Testis (tissue), 2 donors: ENCODE measurements at regions not wholly inside any gene's neighbourhood (a gene's known extent, or its start where the extent isn't known, plus 50 kb on each side); places are given as distances from the start of the nearest gene placed in this dataset.

ENCODE experiments used
- DNase-seq: peaks from one replicate; pipeline ENCODE4 v3.0.0-alpha.2; 2019
- H3K27ac ChIP-seq, 2 donors: fragments of 200-600 bp; sonication (generic); one replicate each; pipeline ENCODE4 v1.5.1; 2019
- H3K27me3 ChIP-seq: fragments of 200-600 bp; sonication (generic); one replicate; pipeline ENCODE4 v1.5.1; 2019
- H3K36me3 ChIP-seq: fragments of 200-600 bp; sonication (generic); one replicate; pipeline ENCODE4 v1.5.1; 2017; ENCODE audit warnings: low read depth; ENCODE audit errors: missing control alignments
- H3K4me1 ChIP-seq: fragments of 200-600 bp; sonication (generic); one replicate; pipeline ENCODE4 v1.5.1; 2019
- H3K4me3 ChIP-seq, 2 donors: fragments of 200-600 bp; sonication (generic); one replicate each; pipeline ENCODE4 v1.5.1; 2017 to 2019
- H3K9me3 ChIP-seq: fragments of 200-600 bp; sonication (generic); one replicate; pipeline ENCODE4 v1.5.1; 2017
- POLR2A ChIP-seq: fragments of 450-650 bp; IDR thresholded peaks from one replicate; pipeline ENCODE4 v1.6.1; 2017; ENCODE audit warnings: antibody characterized with exemption, mild to moderate bottlenecking, moderate library complexity
- WGBS, 2 donors: methylation state at CpG; one replicate each; pipeline ENCODE4 v1.1.5; 2018; 5-methylcytosine and 5-hydroxymethylcytosine counted together
- intact Hi-C: fragments of 100-400 bp; cut with DNase I; formaldehyde crosslinking; loops from one replicate; pipeline ENCODE4 v1.15.1; 2023; ENCODE audit warnings: low total_unique reads
- TF ChIP-seq, protein P1 (sequence below), 3 experiments: fragments of 450-650 bp in 2 of 3; fragments of 200-600 bp in 1 of 3; sonication (generic) in 1 of 3; IDR thresholded peaks; one replicate each; pipeline ENCODE4 v1.5.1; 2016 to 2019; ENCODE audit warnings: antibody characterized with exemption in 3 of 3, mild to moderate bottlenecking in 2 of 3, moderate library complexity in 1 of 3

GRCh38 chr9:81490605-81491331 is 198.6 kb downstream of the TLE1 start:
- no peak for DNase-seq
- Histone ChIP-seq H3K27me3 (no peaks in the 10 kb centered on the region), H3K36me3 (no peaks in the 10 kb centered on the region), H3K9me3 (no peaks in the 10 kb centered on the region), H3K4me3 (no peak overlapping the region), H3K4me1 (no peaks in the 10 kb centered on the region), H3K27ac (no peak overlapping the region)
- intact Hi-C loops: no loop called here
- 97% methylated on average over 5 of the region's 5 CpGs for WGBS, 2 donors
- TF ChIP-seq, protein P1, sequence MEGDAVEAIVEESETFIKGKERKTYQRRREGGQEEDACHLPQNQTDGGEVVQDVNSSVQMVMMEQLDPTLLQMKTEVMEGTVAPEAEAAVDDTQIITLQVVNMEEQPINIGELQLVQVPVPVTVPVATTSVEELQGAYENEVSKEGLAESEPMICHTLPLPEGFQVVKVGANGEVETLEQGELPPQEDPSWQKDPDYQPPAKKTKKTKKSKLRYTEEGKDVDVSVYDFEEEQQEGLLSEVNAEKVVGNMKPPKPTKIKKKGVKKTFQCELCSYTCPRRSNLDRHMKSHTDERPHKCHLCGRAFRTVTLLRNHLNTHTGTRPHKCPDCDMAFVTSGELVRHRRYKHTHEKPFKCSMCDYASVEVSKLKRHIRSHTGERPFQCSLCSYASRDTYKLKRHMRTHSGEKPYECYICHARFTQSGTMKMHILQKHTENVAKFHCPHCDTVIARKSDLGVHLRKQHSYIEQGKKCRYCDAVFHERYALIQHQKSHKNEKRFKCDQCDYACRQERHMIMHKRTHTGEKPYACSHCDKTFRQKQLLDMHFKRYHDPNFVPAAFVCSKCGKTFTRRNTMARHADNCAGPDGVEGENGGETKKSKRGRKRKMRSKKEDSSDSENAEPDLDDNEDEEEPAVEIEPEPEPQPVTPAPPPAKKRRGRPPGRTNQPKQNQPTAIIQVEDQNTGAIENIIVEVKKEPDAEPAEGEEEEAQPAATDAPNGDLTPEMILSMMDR (IDR thresholded peaks at IDR 0.05): no peak
- TF ChIP-seq POLR2A: no peak

DNA sequence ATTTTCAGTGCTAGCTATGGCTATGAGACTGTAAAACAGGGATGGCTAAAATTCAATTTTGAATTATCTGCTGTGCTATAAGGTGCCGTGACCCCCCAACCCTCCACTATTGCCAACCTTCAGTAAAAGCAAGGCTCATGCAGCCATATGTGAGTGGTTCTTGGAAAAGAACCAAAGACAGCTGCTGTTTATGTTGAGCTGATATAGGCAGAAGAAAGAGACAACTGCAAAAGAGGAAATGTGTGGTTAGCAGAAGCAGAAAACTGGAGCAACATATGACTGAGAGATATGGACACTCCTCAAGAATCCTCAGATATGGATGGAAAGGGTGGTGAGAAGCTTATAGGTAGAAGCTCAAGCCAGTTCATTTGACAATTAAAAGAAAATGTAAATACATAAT is 200.3 kb downstream of the TLE1 start:
- 79 to 85% methylated on average over 1 of the region's 1 CpG for whole genome bisulfite sequencing, 2 donors
- no peaks in the 10 kb centered on the region for H3K4me1 ChIP-seq
- H3K27me3 ChIP-seq: no peaks in the 10 kb centered on the region
- DNase-seq: no peak
- intact Hi-C loops: no loop called here
- TF ChIP-seq POLR2A: no peak
- TF ChIP-seq, protein P1 (IDR thresholded peaks at IDR 0.05): no peak
- no peak overlapping the region for H3K4me3 ChIP-seq
- no peaks in the 10 kb centered on the region for H3K36me3 ChIP-seq
- no peaks in the 10 kb centered on the region for H3K9me3 ChIP-seq
- no peak overlapping the region for H3K27ac ChIP-seq

GRCh38 chr9:81480828-81481604 is 208.3 kb downstream of the TLE1 start:
- intact Hi-C loops: no loop called here
- DNase-seq: no peak
- Histone ChIP-seq H3K27ac (no peak overlapping the region), H3K4me1 (no peaks in the 10 kb centered on the region), H3K36me3 (no peaks in the 10 kb centered on the region), H3K4me3 (no peak overlapping the region), H3K9me3 (no peaks in the 10 kb centered on the region), H3K27me3 (no peaks in the 10 kb centered on the region)
- 84 to 88% methylated on average over 6 of the region's 6 CpGs for WGBS, 2 donors
- TF ChIP-seq, protein P1 (IDR thresholded peaks at IDR 0.05): no peak

DNA sequence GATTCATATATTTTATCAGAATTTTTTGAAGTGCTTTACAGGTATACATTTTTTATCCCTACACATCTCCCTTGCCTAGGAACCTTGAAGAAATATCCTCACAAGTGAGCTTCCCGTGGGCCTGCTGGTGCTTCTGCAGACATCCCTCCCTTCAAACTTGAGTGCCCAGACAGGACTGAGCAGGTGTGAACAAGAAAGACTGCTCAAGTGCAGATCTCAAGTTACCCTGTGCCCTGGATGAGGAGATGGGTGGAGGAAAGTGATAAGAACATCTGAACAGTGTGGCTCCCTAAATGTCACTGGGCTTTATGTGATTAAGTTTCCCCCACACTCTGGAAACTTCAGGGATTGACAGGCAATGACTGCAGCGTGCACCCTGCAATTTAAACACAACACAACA is 209.8 kb downstream of the TLE1 start:
- Histone ChIP-seq H3K36me3 (no peaks in the 10 kb centered on the region), H3K27ac (no peak overlapping the region), H3K9me3 (no peaks in the 10 kb centered on the region), H3K4me1 (no peaks in the 10 kb centered on the region), H3K27me3 (no peaks in the 10 kb centered on the region), H3K4me3 (no peak overlapping the region)
- intact Hi-C loops: no loop called here
- WGBS, 2 donors: 82 to 89% methylated on average over 2 of the region's 2 CpGs
- no peak for TF ChIP-seq POLR2A
- TF ChIP-seq, protein P1 (IDR thresholded peaks at IDR 0.05): no peak
- DNase-seq: no peak
